Adrenal gland (tissue), 5 donors: ENCODE measurements at regions not wholly inside any gene's neighbourhood (a gene's known extent, or its start where the extent isn't known, plus 50 kb on each side); places are given as distances from the start of the nearest gene placed in this dataset.

Experiments
- CTCF ChIP-seq, 6 experiments: fragments of 450-650 bp in 4 of 6; fragments of 200-600 bp in 2 of 6; sonication (generic) in 1 of 6; IDR thresholded peaks; 1 replicate in 5 of 6; 2 replicates in 1 of 6; pipeline versions ENCODE4 v1.5.1 to v1.8.0; 2016 to 2021; ENCODE audit warnings: antibody characterized with exemption in 6 of 6, mild to moderate bottlenecking in 2 of 6, moderate library complexity in 1 of 6
- POLR2A ChIP-seq, 2 donors: fragments of 450-650 bp; IDR thresholded peaks; one replicate each; pipeline ENCODE4 v1.6.1; 2017; ENCODE audit warnings: antibody characterized with exemption in 2 of 2, mild to moderate bottlenecking in 2 of 2, moderate library complexity in 1 of 2
- donor health status: DM: no; HTN: no; CAD: no.

GRCh38 chr18:68394705-68395104 is 320.2 kb downstream of the TMX3 start:
- TF ChIP-seq POLR2A (IDR thresholded peaks at IDR 0.05) (no peak), CTCF (IDR thresholded peaks at IDR 0.05) (no peak)
